Thyroid gland (tissue), 4 donors: ENCODE measurements at regions not wholly inside any gene's neighbourhood (a gene's known extent, or its start where the extent isn't known, plus 50 kb on each side); places are given as distances from the start of the nearest gene placed in this dataset.

Source experiments
- CTCF ChIP-seq, 6 experiments: fragments of 200-600 bp in 3 of 6; fragments of 450-650 bp in 3 of 6; sonication (generic) in 3 of 6; IDR thresholded peaks; one replicate each; pipeline ENCODE4 v1.5.1; 2016 to 2019; ENCODE audit warnings: antibody characterized with exemption in 6 of 6, mild to moderate bottlenecking in 2 of 6, inconsistent platforms in 1 of 6, moderate library complexity in 1 of 6
- POLR2A ChIP-seq, 2 donors: fragments of 450-650 bp; IDR thresholded peaks; one replicate each; pipeline ENCODE4 v1.6.1; 2017; ENCODE audit warnings: antibody characterized with exemption in 2 of 2, mild to moderate bottlenecking in 2 of 2, moderate library complexity in 1 of 2

GRCh38 chr3:153634683-153635082 lies 472.7 kb downstream of the RAP2B start:
- TF ChIP-seq CTCF (IDR thresholded peaks at IDR 0.05) (no peak), POLR2A (IDR thresholded peaks at IDR 0.05) (no peak)
